H9 (cell line): ENCODE measurements at regions not wholly inside any gene's neighbourhood (a gene's known extent, or its start where the extent isn't known, plus 50 kb on each side); places are given as distances from the start of the nearest gene placed in this dataset.
A peak's percentile ranks its signal among the peaks of the same experiment; 100 is the strongest.

ENCODE experiments used
- DNase-seq: peaks from one replicate; pipeline ENCODE4 v3.0.0-alpha.2; 2017
- H2AFZ ChIP-seq: one replicate; pipeline ENCODE4 v1.6.1; 2013; ENCODE audit warnings: mild to moderate bottlenecking, low read length, control low read depth, moderate library complexity
- H2AK5ac ChIP-seq: 2 replicates; pipeline ENCODE4 v1.6.1; 2013; ENCODE audit warnings: low read length, control low read depth, mixed read lengths; ENCODE audit not compliant: insufficient read length
- H2BK120ac ChIP-seq: one replicate; pipeline ENCODE4 v1.6.1; 2013; ENCODE audit warnings: low read depth, mild to moderate bottlenecking, low read length, control low read depth, inconsistent platforms; ENCODE audit not compliant: poor library complexity, severe bottlenecking
- H2BK12ac ChIP-seq: 2 replicates; pipeline ENCODE4 v1.6.1; 2013; ENCODE audit warnings: low read length, control low read depth, mixed read lengths, low read depth; ENCODE audit not compliant: insufficient read length
- H2BK15ac ChIP-seq: 2 replicates; pipeline ENCODE4 v1.6.1; 2013; ENCODE audit warnings: low read depth, low read length, control low read depth
- H2BK20ac ChIP-seq: one replicate; pipeline ENCODE4 v1.6.1; 2013; ENCODE audit warnings: low read depth, mild to moderate bottlenecking, low read length, control low read depth, inconsistent platforms; ENCODE audit not compliant: poor library complexity, severe bottlenecking
- H2BK5ac ChIP-seq: 2 replicates; pipeline ENCODE4 v1.6.1; 2013; ENCODE audit warnings: low read length, control low read depth, mixed read lengths; ENCODE audit not compliant: insufficient read length
- H3K14ac ChIP-seq: 2 replicates; pipeline ENCODE4 v1.6.1; 2013; ENCODE audit warnings: low read length, control low read depth; ENCODE audit not compliant: insufficient read depth
- H3K18ac ChIP-seq: 2 replicates; pipeline ENCODE4 v1.6.1; 2013; ENCODE audit warnings: low read depth, mild to moderate bottlenecking, mixed read lengths, low read length, control low read depth; ENCODE audit not compliant: insufficient read length
- H3K23ac ChIP-seq: 2 replicates; pipeline ENCODE4 v1.6.1; 2013; ENCODE audit warnings: low read length, control low read depth, mixed read lengths, low read depth; ENCODE audit not compliant: insufficient read length
- H3K23me2 ChIP-seq: 2 replicates; pipeline ENCODE4 v1.6.1; 2013; ENCODE audit warnings: low read depth, mild to moderate bottlenecking, mixed read lengths, low read length, control low read depth; ENCODE audit not compliant: insufficient read length, poor library complexity, severe bottlenecking
- H3K27ac ChIP-seq: 2 replicates; pipeline ENCODE4 v1.5.1; 2013; ENCODE audit warnings: low read length, control low read depth, mixed read lengths, low read depth; ENCODE audit not compliant: insufficient read length
- H3K27me3 ChIP-seq: 2 replicates; pipeline ENCODE4 v1.6.1; 2013; ENCODE audit warnings: low read length, control low read depth, inconsistent platforms; ENCODE audit not compliant: insufficient read depth
- H3K4ac ChIP-seq: 2 replicates; pipeline ENCODE4 v1.6.1; 2013; ENCODE audit warnings: low read depth, mild to moderate bottlenecking, control low read depth, inconsistent platforms, low read length, moderate library complexity
- H3K4me1 ChIP-seq: 2 replicates; pipeline ENCODE4 v1.6.1; 2013; ENCODE audit warnings: low read length, control low read depth, inconsistent platforms; ENCODE audit not compliant: insufficient read depth
- H3K4me2 ChIP-seq: 2 replicates; pipeline ENCODE4 v1.6.1; 2013; ENCODE audit warnings: low read length, control low read depth, mixed read lengths; ENCODE audit not compliant: insufficient read length, insufficient read depth
- H3K56ac ChIP-seq: 2 replicates; pipeline ENCODE4 v1.6.1; 2013; ENCODE audit warnings: low read depth, mild to moderate bottlenecking, mixed read lengths, low read length, control low read depth; ENCODE audit not compliant: insufficient read length
- H3K79me1 ChIP-seq: 2 replicates; pipeline ENCODE4 v1.6.1; 2013; ENCODE audit warnings: low read depth, mild to moderate bottlenecking, moderate library complexity, low read length, control low read depth, inconsistent platforms; ENCODE audit not compliant: insufficient read depth, poor library complexity, severe bottlenecking
- H3K79me2 ChIP-seq: 2 replicates; pipeline ENCODE4 v1.6.1; 2013; ENCODE audit warnings: low read length, control low read depth, inconsistent platforms; ENCODE audit not compliant: insufficient read depth
- H3K9ac ChIP-seq: 2 replicates; pipeline ENCODE4 v1.6.1; 2013; ENCODE audit warnings: low read length, control low read depth, mixed read lengths; ENCODE audit not compliant: insufficient read length; ENCODE audit errors: extremely low read depth
- H3K9me3 ChIP-seq: one replicate; pipeline ENCODE4 v1.6.1; 2013; ENCODE audit warnings: low read depth, low read length, inconsistent platforms; ENCODE audit not compliant: control insufficient read depth
- H3T11ph ChIP-seq: one replicate; pipeline ENCODE4 v1.6.1; 2013; ENCODE audit warnings: mild to moderate bottlenecking, low read length, control low read depth, inconsistent platforms
- H4K20me1 ChIP-seq: one replicate; pipeline ENCODE4 v1.6.1; 2013; ENCODE audit not compliant: control insufficient read depth, insufficient read length, insufficient read depth
- H4K5ac ChIP-seq: 2 replicates; pipeline ENCODE4 v1.6.1; 2013; ENCODE audit warnings: low read depth, mild to moderate bottlenecking, mixed read lengths, low read length, control low read depth; ENCODE audit not compliant: insufficient read length
- H4K8ac ChIP-seq: replicated peaks from 2 replicates; pipeline ENCODE4 v1.6.1; 2013; ENCODE audit warnings: low read length, control low read depth, mixed read lengths, low read depth; ENCODE audit not compliant: insufficient read length
- H4K91ac ChIP-seq: 2 replicates; pipeline ENCODE4 v1.6.1; 2013; ENCODE audit warnings: low read depth, mild to moderate bottlenecking, moderate library complexity, mixed read lengths, low read length, control low read depth; ENCODE audit not compliant: insufficient read length
- H3K27ac Mint-ChIP-seq, 3 experiments: 2 replicates in 2 of 3; 3 replicates in 1 of 3; pipeline ENCODE4 v1.8.0; 2020 to 2021; ENCODE audit warnings: mixed read lengths in 3 of 3, mild to moderate bottlenecking in 1 of 3, moderate library complexity in 1 of 3
- H3K27me3 Mint-ChIP-seq: 2 replicates; pipeline ENCODE4 v1.8.0; 2021; ENCODE audit warnings: low read depth, mild to moderate bottlenecking, moderate library complexity, mixed read lengths
- H3K36me3 Mint-ChIP-seq, 3 experiments: 2 replicates in 2 of 3; 3 replicates in 1 of 3; pipeline ENCODE4 v1.8.0; 2020 to 2021; ENCODE audit warnings: low read depth in 3 of 3, mixed read lengths in 3 of 3; ENCODE audit not compliant: insufficient read depth in 1 of 3
- H3K4me1 Mint-ChIP-seq, 2 experiments: 2 replicates each; pipeline ENCODE4 v1.8.0; 2020; ENCODE audit warnings: mixed read lengths in 2 of 2
- H3K4me3 Mint-ChIP-seq, 2 experiments: 2 replicates in 1 of 2; 3 replicates in 1 of 2; pipeline ENCODE4 v1.8.0; 2020 to 2021; ENCODE audit warnings: mild to moderate bottlenecking in 2 of 2, mixed read lengths in 2 of 2, moderate library complexity in 1 of 2
- H3K9me3 Mint-ChIP-seq, 2 experiments: 2 replicates in 1 of 2; 3 replicates in 1 of 2; pipeline ENCODE4 v1.8.0; 2020; ENCODE audit warnings: mild to moderate bottlenecking in 2 of 2, mixed read lengths in 2 of 2, moderate library complexity in 1 of 2
- WGBS: extraction: QIAGEN DNeasy Blood & Tissue Kit; methylation state at CpG from one replicate; pipeline ENCODE4 v1.1.7; 2013; ENCODE audit warnings: missing lambda C conversion rate, low lambda C conversion rate, mixed read lengths; ENCODE audit not compliant: insufficient read length; ENCODE audit errors: extremely low coverage; 5-methylcytosine and 5-hydroxymethylcytosine counted together
- TF ChIP-seq, protein P1 (sequence below): fragments of 200-600 bp; sonication (generic); conservative IDR thresholded peaks from 3 replicates; pipeline ENCODE4 v1.8.0; 2021; ENCODE audit warnings: antibody characterized with exemption, mild to moderate bottlenecking

DNA sequence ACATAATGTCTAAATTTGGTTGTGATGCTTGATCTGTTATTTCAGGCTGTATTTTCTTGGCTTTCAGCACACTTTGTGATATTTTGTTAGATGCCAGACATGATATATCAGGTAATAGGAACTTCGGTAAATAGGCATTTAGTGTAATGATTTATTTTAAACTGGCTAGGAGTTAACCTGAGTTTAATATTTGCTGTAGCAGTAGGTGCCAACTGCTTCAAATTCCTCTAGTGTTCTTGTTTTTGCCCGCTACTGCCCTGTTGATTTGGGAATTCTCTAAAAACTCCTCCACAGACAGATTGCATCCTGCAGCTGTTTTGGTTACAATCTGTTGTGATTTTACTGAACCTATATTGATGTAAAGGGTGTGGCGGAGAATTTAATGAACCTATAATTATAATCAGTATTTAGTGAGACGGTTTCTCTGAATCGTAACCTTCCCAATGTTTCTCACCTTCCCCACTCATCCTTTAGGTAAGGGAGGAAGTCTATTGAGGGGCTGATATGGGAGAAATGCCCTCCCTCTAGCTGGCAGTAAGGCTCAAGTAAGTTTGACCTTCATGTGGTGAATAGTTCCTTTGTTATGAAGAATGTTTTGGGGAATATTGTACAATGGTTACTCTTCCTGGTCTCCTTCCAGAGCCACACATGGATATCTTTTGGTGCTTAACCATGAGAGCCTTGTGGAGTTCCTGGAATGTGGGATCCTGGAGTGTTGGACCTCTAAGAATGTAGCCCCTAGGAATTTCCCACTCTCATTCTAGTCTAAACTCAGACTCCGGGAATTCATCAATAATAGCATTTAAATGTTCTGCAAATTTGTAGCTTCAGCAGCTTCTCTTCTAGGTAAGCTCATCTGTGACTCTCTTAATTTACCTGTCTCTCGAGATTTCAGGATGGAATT, 634.1 kb downstream of the FSCB start:
- Histone ChIP-seq H2BK5ac (no peak overlapping the region), H2BK12ac (no peak overlapping the region), H3T11ph (no peak overlapping the region), H3K79me2 (no peaks in the 10 kb centered on the region), H2BK20ac (no peak overlapping the region), H3K27ac (peak overlapping the region; percentile 85), H3K4ac (no peak overlapping the region), H3K23me2 (no peaks in the 10 kb centered on the region), H3K14ac (no peak overlapping the region), H4K91ac (no peak overlapping the region), H3K79me1 (no peaks in the 10 kb centered on the region), H3K56ac (no peak overlapping the region), H3K27me3 (no peaks in the 10 kb centered on the region), H4K5ac (no peak overlapping the region), H2AFZ (peak overlapping the region; percentile 24), H3K4me1 (peaks cover 11% of the 10 kb centered on the region; the same call in 1 of the 2 replicates), H3K9me3 (no peaks in the 10 kb centered on the region), H3K18ac (no peak overlapping the region), H3K4me2 (no peak overlapping the region), H2BK15ac (no peak overlapping the region), H2BK120ac (no peak overlapping the region), H2AK5ac (no peak overlapping the region), H3K9ac (no peak overlapping the region), H4K8ac (no peak overlapping the region), H3K23ac (no peak overlapping the region), H4K20me1 (no peaks in the 10 kb centered on the region)
- no peaks in the 10 kb centered on the region for H3K9me3 Mint-ChIP-seq
- H3K4me3 Mint-ChIP-seq: no peak overlapping the region
- TF ChIP-seq, protein P1, sequence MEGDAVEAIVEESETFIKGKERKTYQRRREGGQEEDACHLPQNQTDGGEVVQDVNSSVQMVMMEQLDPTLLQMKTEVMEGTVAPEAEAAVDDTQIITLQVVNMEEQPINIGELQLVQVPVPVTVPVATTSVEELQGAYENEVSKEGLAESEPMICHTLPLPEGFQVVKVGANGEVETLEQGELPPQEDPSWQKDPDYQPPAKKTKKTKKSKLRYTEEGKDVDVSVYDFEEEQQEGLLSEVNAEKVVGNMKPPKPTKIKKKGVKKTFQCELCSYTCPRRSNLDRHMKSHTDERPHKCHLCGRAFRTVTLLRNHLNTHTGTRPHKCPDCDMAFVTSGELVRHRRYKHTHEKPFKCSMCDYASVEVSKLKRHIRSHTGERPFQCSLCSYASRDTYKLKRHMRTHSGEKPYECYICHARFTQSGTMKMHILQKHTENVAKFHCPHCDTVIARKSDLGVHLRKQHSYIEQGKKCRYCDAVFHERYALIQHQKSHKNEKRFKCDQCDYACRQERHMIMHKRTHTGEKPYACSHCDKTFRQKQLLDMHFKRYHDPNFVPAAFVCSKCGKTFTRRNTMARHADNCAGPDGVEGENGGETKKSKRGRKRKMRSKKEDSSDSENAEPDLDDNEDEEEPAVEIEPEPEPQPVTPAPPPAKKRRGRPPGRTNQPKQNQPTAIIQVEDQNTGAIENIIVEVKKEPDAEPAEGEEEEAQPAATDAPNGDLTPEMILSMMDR: no peak
- WGBS: no CpG with 5 or more reads among the region's 7 CpGs
- peaks cover 18 to 26% of the 10 kb centered on the region in 2 experiments for H3K4me1 Mint-ChIP-seq
- no peaks in the 10 kb centered on the region; the same call in 1 of the 2 replicates for H3K27me3 Mint-ChIP-seq
- peak overlapping the region; percentile 23 to 94 (median 76); a peak in 6 of 7 replicates for H3K27ac Mint-ChIP-seq
- H3K36me3 Mint-ChIP-seq: no peaks in the 10 kb centered on the region; a peak in 1 of 7 replicates
- peak; percentile 40 for DNase-seq
